Upper lobe of right lung (tissue), 1 donor: ENCODE measurements at regions not wholly inside any gene's neighbourhood (a gene's known extent, or its start where the extent isn't known, plus 50 kb on each side); places are given as distances from the start of the nearest gene placed in this dataset.
"Not testable (repeated sequence)": the region's sequence is repeated elsewhere in the genome, so short reads cannot be mapped to it uniquely, and the experiment has no call there.

Experiments used
- ATAC-seq: fragments of 200-7000 bp; cut with Tn5 transposase; one replicate; pipeline ENCODE4 v1.9.1; 2020; ENCODE audit warnings: mild to moderate bottlenecking, moderate library complexity
- DNase-seq: peaks from one replicate; pipeline ENCODE4 v3.0.0-alpha.2; 2020
- H3K27ac ChIP-seq: fragments of 200-600 bp; one replicate; pipeline ENCODE4 v1.8.0; 2022
- H3K27me3 ChIP-seq: fragments of 200-600 bp; one replicate; pipeline ENCODE4 v1.8.0; 2022; ENCODE audit warnings: mild to moderate bottlenecking
- H3K36me3 ChIP-seq: fragments of 200-600 bp; one replicate; pipeline ENCODE4 v1.8.0; 2022
- H3K4me1 ChIP-seq: fragments of 200-600 bp; one replicate; pipeline ENCODE4 v1.8.0; 2022
- H3K4me3 ChIP-seq: fragments of 200-600 bp; one replicate; pipeline ENCODE4 v1.8.0; 2022; ENCODE audit warnings: mild to moderate bottlenecking
- H3K9me3 ChIP-seq: fragments of 200-600 bp; one replicate; pipeline ENCODE4 v1.8.0; 2022
- CTCF ChIP-seq: fragments of 200-600 bp; IDR thresholded peaks from one replicate; pipeline ENCODE4 v1.8.0; 2022; ENCODE audit warnings: antibody characterized with exemption
- intact Hi-C: fragments of 100-400 bp; cut with DNase I; formaldehyde crosslinking; loops from one replicate; pipeline ENCODE4 v1.11.0; 2022
- donor health status: DM: no; HTN: yes; CAD: no; lungs with severe emphysema.

GRCh38 chr18:51498085-51498855 lies 300.8 kb upstream of the MEX3C start:
- no peak overlapping the region for H3K4me3 ChIP-seq
- no peaks in the 10 kb centered on the region for H3K4me1 ChIP-seq
- ATAC-seq (no peak), DNase-seq (no peak)
- no peaks in the 10 kb centered on the region for H3K9me3 ChIP-seq
- H3K27me3 ChIP-seq = no peaks in the 10 kb centered on the region
- intact Hi-C loops = no loop called here
- H3K36me3 ChIP-seq = no peaks in the 10 kb centered on the region
- TF ChIP-seq CTCF = no peak
- no peak overlapping the region for H3K27ac ChIP-seq

GRCh38 chr18:51503351-51503750 lies 305.9 kb upstream of the MEX3C start:
- Histone ChIP-seq H3K27ac (no peak overlapping the region), H3K4me3 (no peak overlapping the region), H3K4me1 (no peaks in the 10 kb centered on the region), H3K36me3 (no peaks in the 10 kb centered on the region), H3K9me3 (no peaks in the 10 kb centered on the region), H3K27me3 (no peaks in the 10 kb centered on the region)
- DNase-seq (no peak), ATAC-seq (no peak)
- TF ChIP-seq CTCF = no peak
- intact Hi-C loops = no loop called here

- Histone ChIP-seq H3K9me3 (no peaks in the 10 kb centered on the region), H3K4me3 (no peak overlapping the region), H3K36me3 (no peaks in the 10 kb centered on the region), H3K27me3 (no peaks in the 10 kb centered on the region), H3K27ac (no peak overlapping the region), H3K4me1 (no peaks in the 10 kb centered on the region)
- ATAC-seq (no peak), DNase-seq (no peak)
- TF ChIP-seq CTCF = no peak
- intact Hi-C loops = no loop called here
Observed at GRCh38 chr18:51506811-51507210, 309.3 kb upstream of the MEX3C start.

- ATAC-seq, H3K4me1 ChIP-seq, DNase-seq, H3K9me3 ChIP-seq, H3K27ac ChIP-seq, H3K4me3 ChIP-seq, H3K36me3 ChIP-seq, H3K27me3 ChIP-seq, intact Hi-C loops: not testable (repeated sequence)
Observed at GRCh38 chr18:51508410-51508809, 310.9 kb upstream of the MEX3C start.

- no peaks in the 10 kb centered on the region for H3K36me3 ChIP-seq
- intact Hi-C loops = no loop called here
Observed at GRCh38 chr18:51510020-51510419, 312.5 kb upstream of the MEX3C start.

GRCh38 chr18:51513517-51513916 lies 316.0 kb upstream of the MEX3C start:
- Histone ChIP-seq H3K27me3 (no peaks in the 10 kb centered on the region), H3K36me3 (no peaks in the 10 kb centered on the region), H3K9me3 (no peaks in the 10 kb centered on the region), H3K4me3 (no peak overlapping the region), H3K27ac (no peak overlapping the region), H3K4me1 (no peaks in the 10 kb centered on the region)
- intact Hi-C loops = no loop called here
- TF ChIP-seq CTCF = no peak
- DNase-seq (no peak), ATAC-seq (no peak)

More at GRCh38 chr18:51510020-51510419, 312.5 kb upstream of the MEX3C start:
- Histone ChIP-seq H3K4me3 (no peak overlapping the region), H3K4me1 (no peaks in the 10 kb centered on the region), H3K27me3 (no peaks in the 10 kb centered on the region), H3K9me3 (no peaks in the 10 kb centered on the region), H3K27ac (no peak overlapping the region)
- DNase-seq (no peak), ATAC-seq (no peak)
- TF ChIP-seq CTCF = no peak
